ENCODE measurements at regions not wholly inside any gene's neighbourhood (a gene's known extent, or its start where the extent isn't known, plus 50 kb on each side); places are given as distances from the start of the nearest gene placed in this dataset.

DNA sequence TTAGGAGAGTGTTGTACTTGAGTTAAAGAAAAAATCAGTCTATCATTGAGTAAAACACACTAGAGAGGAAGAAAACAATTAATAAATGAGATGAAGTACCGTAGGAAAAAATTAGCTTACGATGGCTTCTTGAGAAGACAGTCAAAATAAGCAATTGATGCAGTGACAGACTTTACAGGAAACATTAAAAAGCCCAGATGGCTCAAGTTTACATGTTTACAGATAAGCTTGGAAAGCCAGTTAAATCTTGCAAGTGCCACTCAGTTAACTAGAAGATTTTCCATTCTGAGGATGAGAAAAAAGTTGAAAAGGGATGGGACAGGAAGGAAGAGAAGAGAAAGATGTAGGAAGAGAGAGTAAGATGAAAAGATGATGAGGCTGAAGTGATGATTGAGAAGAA is 288.8 kb upstream of the FERMT1 start:
- WGBS (ENCODE audit: insufficient coverage), result 93% methylated on average over 2 of the region's 2 CpGs
- H3K27ac Mint-ChIP-seq, result no peak overlapping the region
- no peaks in the 10 kb centered on the region for H3K36me3 Mint-ChIP-seq
- H3K4me3 Mint-ChIP-seq, result no peak overlapping the region
- DNase-seq, result no peak
- H3K27ac ChIP-seq (ENCODE audit: low read length), result no peak overlapping the region
- peaks cover 0 to 5% of the 10 kb centered on the region in 2 donors for H3K27me3 Mint-ChIP-seq (ENCODE audit: low read depth in 2 of 2)
- peaks cover 5 to 9% of the 10 kb centered on the region in 2 donors for H3K9me3 Mint-ChIP-seq
- H3K27me3 ChIP-seq (ENCODE audit: control insufficient read depth, insufficient read depth, low read length), result no peaks in the 10 kb centered on the region
- no peak for ATAC-seq
- no peaks in the 10 kb centered on the region for H3K36me3 ChIP-seq (ENCODE audit: control insufficient read depth, insufficient read depth, low read length)
- H3K4me1 Mint-ChIP-seq, result no peaks in the 10 kb centered on the region
- intact Hi-C loops (cut with micrococcal nuclease), result no loop called here
- no peaks in the 10 kb centered on the region for H3K4me1 ChIP-seq (ENCODE audit: control insufficient read depth, insufficient read depth, low read length)
- H3K9me3 ChIP-seq (ENCODE audit: control insufficient read depth, insufficient read depth, low read length), result no peaks in the 10 kb centered on the region
- no peak overlapping the region for H3K4me3 ChIP-seq (ENCODE audit: low read length)
- no peak for TF ChIP-seq CTCF (IDR thresholded peaks at IDR 0.05)

DNA sequence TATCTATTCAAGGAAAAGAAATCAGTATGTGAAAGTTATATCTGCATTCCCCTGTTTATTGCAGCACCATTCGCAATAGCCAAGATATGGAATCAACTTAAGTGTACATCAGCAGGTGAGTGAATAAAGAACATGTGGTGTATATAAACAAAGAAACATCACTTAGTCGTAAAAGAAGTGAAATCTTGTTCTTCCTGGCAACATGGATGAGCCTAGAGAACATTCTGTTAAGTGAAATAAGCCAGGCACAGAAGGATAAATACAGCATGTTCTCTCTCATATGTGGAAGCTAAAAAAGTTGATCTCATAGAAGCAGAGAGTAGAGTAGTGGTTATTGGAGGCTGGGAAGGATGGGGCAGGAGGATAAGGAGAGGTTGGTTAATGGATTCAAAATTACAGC is 287.9 kb upstream of the FERMT1 start:
- ATAC-seq (no peak), DNase-seq (no peak)
- H3K27me3 ChIP-seq (ENCODE audit: control insufficient read depth, insufficient read depth, low read length), result no peaks in the 10 kb centered on the region
- no peaks in the 10 kb centered on the region for H3K36me3 ChIP-seq (ENCODE audit: control insufficient read depth, insufficient read depth, low read length)
- no peaks in the 10 kb centered on the region for H3K36me3 Mint-ChIP-seq
- TF ChIP-seq CTCF (IDR thresholded peaks at IDR 0.05), result no peak
- H3K4me1 Mint-ChIP-seq, result no peaks in the 10 kb centered on the region
- H3K4me3 ChIP-seq (ENCODE audit: low read length), result no peak overlapping the region
- H3K27ac ChIP-seq (ENCODE audit: low read length), result no peak overlapping the region
- H3K4me1 ChIP-seq (ENCODE audit: control insufficient read depth, insufficient read depth, low read length), result no peaks in the 10 kb centered on the region
- H3K9me3 Mint-ChIP-seq, result peaks cover 5 to 9% of the 10 kb centered on the region in 2 donors
- intact Hi-C loops (cut with micrococcal nuclease), result no loop called here
- no peak overlapping the region for H3K27ac Mint-ChIP-seq
- 76% methylated on average over 2 of the region's 2 CpGs for WGBS (ENCODE audit: insufficient coverage)
- H3K9me3 ChIP-seq (ENCODE audit: control insufficient read depth, insufficient read depth, low read length), result no peaks in the 10 kb centered on the region
- no peak overlapping the region for H3K4me3 Mint-ChIP-seq
- H3K27me3 Mint-ChIP-seq (ENCODE audit: low read depth in 2 of 2), result peaks cover 0 to 5% of the 10 kb centered on the region in 2 donors

DNA sequence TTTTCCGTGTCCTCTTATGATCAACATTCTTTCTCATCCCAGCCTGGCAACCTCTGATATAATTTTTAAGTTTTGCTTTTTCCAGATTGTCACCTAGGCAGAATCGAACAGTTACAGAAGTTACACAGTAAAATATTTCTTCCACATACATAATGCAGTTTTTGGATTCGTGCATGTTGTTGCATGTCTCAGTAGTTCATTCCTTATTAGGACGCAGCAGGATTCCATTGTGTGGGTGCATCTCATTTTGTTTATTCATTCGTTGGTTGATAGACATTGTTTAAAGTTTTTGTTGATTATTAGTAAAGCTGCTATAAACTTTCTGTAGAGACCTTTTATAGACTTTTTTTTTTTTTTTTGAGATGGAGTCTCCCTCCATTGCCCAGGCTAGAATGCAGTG is 284.3 kb upstream of the FERMT1 start:
- Mint-ChIP-seq H3K27me3 (ENCODE audit: low read depth in 2 of 2) (peaks cover 0 to 5% of the 10 kb centered on the region in 2 donors), H3K4me1 (no peaks in the 10 kb centered on the region), H3K4me3 (no peak overlapping the region), H3K9me3 (peaks cover 5 to 10% of the 10 kb centered on the region in 2 donors), H3K27ac (no peak overlapping the region), H3K36me3 (no peaks in the 10 kb centered on the region)
- intact Hi-C loops (cut with micrococcal nuclease), result no loop called here
- WGBS (ENCODE audit: insufficient coverage), result 81% methylated on average over 5 of the region's 5 CpGs
- no peaks in the 10 kb centered on the region for H3K4me1 ChIP-seq (ENCODE audit: control insufficient read depth, insufficient read depth, low read length)
- H3K4me3 ChIP-seq (ENCODE audit: low read length), result no peak overlapping the region
- no peak for TF ChIP-seq CTCF (IDR thresholded peaks at IDR 0.05)
- ATAC-seq (no peak), DNase-seq (no peak)
- H3K27me3 ChIP-seq (ENCODE audit: control insufficient read depth, insufficient read depth, low read length), result no peaks in the 10 kb centered on the region
- H3K36me3 ChIP-seq (ENCODE audit: control insufficient read depth, insufficient read depth, low read length), result no peaks in the 10 kb centered on the region
- H3K9me3 ChIP-seq (ENCODE audit: control insufficient read depth, insufficient read depth, low read length), result no peaks in the 10 kb centered on the region
- H3K27ac ChIP-seq (ENCODE audit: low read length), result no peak overlapping the region

DNA sequence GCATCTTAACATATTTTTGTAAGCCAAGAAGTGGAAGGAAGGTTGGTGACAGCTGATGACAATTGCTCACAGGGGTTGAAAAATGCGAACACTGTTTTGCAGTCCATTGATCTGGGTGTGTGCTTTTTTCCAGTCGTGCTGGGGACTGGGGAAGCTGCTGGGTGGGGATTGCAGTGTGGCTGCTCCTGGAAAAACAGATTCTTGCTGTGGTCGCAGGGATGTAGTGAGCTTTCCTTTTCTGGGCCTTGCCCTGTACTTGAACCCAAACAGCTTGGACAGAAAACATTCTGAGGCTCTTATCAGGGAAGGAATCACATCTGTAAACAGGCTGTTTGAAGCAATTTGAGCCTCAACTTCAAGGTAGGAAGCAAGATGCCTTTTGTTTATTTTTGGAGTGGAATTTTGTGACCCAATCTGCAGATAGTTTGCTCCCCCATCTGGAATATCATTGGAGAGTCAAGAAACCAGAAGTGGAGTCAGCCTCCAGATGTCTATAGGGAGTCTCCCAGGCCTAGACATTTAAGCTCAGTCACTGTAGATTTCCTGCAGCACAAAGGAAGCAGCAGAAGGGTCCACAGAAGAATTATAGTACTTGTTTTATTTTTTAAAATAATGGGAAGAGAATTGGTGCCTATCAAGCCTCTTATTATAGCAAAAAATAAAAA is 279.2 kb upstream of the FERMT1 start:
- H3K4me1 Mint-ChIP-seq, result no peaks in the 10 kb centered on the region
- intact Hi-C loops (cut with micrococcal nuclease), result no loop called here

More for the DNA sequence above, 279.2 kb upstream of the FERMT1 start:
- peaks cover 0 to 2% of the 10 kb centered on the region in 2 donors for H3K9me3 Mint-ChIP-seq
- no peaks in the 10 kb centered on the region for H3K36me3 Mint-ChIP-seq
- H3K27ac Mint-ChIP-seq, result no peak overlapping the region
- ATAC-seq (no peak), DNase-seq (no peak)
- no peak overlapping the region for H3K4me3 Mint-ChIP-seq
- Histone ChIP-seq H3K27ac (ENCODE audit: low read length) (no peak overlapping the region), H3K9me3 (ENCODE audit: control insufficient read depth, insufficient read depth, low read length) (no peaks in the 10 kb centered on the region), H3K4me1 (ENCODE audit: control insufficient read depth, insufficient read depth, low read length) (no peaks in the 10 kb centered on the region), H3K4me3 (ENCODE audit: low read length) (no peak overlapping the region), H3K27me3 (ENCODE audit: control insufficient read depth, insufficient read depth, low read length) (no peaks in the 10 kb centered on the region), H3K36me3 (ENCODE audit: control insufficient read depth, insufficient read depth, low read length) (no peaks in the 10 kb centered on the region)
- 29% methylated on average over 3 of the region's 3 CpGs for WGBS (ENCODE audit: insufficient coverage)
- no peaks in the 10 kb centered on the region for H3K27me3 Mint-ChIP-seq (ENCODE audit: low read depth in 2 of 2)
- no peak for TF ChIP-seq CTCF (IDR thresholded peaks at IDR 0.05)

All from natural killer cell (primary cell).